Activated CD4-positive, alpha-beta T cell treated with anti-CD3 and anti-CD28 coated beads, Interleukin-2, Interleukin-6, amounts not matched to agents 100 ng/mL and 50 ng/mL, durations not matched to agents 16 hours and 8 hours (primary cell): ENCODE measurements at regions not wholly inside any gene's neighbourhood (a gene's known extent, or its start where the extent isn't known, plus 50 kb on each side); places are given as distances from the start of the nearest gene placed in this dataset.
"Not testable (repeated sequence)": the region's sequence is repeated elsewhere in the genome, so short reads cannot be mapped to it uniquely, and the experiment has no call there.

Experiments
- DNase-seq: peaks from one replicate; pipeline ENCODE4 v3.0.0-alpha.2; 2020

DNA sequence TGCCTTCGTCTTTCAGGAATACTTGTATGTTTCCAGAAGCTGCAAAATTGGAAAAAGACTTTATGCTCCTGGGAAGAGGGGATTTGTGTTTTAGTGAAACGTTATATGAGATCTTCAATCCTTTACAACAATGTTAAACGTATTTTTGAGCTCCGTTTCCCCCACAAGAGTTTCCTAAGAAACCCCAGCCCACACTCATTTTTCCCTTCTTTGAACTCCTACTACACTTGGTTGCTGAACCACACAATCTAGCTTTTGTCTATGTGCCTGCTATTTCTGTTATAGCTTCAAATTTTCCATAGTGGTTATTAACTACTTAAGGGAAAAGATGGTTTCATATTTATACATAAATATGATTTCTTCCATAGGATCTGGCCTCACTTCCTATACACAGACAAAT, 238.6 kb upstream of the ACTBL2 start:
- no peak for DNase-seq

DNA sequence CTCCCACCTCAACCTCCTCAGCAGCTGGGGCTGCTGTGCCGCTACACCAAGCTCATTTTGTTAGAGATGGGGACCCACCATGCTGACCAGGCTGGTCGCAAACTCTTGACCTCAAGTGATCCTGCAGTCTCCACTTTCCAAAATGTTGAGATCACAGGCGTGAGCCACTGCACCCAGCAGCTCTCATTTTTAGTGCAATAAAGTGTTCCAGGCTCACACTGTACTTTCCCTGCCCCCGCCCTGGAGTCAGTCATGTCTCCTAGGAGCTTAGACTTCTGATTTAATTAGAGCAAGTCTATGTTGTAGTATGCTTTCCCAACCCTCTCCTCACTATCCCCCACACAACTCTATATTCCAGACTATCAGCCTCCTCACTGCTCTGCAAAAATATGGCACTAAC, 238.0 kb upstream of the ACTBL2 start:
- no peak for DNase-seq

DNA sequence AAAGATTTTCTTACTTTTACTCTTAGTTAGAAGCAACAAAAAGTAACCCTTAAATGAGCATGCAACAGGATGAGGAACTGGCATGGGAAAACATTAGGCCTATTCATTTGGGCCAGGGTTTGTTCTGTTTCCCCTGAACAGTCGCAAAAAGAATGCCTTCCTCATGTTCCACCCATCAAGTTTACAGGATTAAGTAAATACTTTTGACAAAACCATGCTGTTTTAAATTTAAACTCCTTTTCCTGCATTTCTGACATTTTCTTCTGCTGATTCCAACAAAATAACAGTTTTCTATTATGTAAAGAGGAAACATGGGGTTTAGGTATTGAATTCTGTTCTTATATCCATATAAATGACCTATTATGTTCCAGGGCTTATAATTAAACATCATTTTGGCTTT, 236.6 kb upstream of the ACTBL2 start:
- DNase-seq: no peak

DNA sequence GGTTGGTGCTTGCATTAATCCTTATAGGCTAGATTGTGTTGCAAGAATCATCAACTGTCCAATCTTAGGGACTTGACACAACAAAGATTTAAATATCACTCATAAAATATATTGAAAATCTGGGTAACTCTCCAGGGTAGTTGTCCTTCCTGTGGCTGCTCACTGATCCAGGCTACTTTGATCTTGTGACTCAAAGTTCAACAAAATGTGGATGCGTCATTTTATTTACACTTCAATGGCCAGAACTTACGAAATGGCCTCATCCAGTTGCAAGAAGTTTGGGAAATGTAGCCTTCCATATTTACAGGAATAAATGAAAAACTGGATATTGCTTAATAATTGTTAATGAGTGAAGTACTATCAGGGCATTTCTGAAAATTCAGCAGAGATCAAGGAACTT, 235.5 kb upstream of the ACTBL2 start:
- no peak for DNase-seq

DNA sequence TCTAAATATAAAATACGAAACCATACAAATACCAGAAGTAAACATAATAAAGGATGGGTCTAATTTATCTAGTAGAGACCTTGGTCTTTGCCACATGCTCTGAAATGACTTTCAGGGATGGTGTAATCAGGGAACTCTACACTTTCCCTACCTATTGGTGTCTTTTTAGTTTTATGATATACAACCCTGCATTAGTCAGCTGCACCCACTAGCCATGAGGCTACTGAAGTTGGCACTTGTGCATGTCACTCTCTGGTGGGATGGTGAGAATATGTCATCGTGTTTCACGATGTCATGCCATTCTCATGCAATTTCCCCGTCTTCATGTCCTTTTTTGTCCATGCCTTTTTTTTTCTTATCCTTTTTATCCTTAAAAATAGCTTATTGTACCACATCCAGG, 234.9 kb upstream of the ACTBL2 start:
- no peak for DNase-seq

DNA sequence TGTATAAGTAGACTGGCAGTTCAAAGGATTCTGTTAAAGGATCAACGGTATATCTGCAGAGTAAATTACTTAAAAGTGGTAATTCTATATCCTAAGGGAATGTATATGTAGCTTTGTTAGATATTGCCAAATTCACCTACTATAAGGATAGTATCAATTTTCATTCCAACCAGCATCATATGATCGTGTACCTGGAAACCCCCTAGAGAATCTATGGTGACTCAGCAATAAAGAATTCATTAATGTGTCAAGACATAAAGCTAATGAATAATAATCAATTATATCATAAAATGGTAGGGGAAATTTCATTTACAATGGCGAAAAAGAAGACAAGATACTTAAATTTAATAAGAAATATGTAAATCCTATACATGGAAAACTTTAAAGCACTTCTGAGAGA, 234.1 kb upstream of the ACTBL2 start:
- DNase-seq: no peak

DNA sequence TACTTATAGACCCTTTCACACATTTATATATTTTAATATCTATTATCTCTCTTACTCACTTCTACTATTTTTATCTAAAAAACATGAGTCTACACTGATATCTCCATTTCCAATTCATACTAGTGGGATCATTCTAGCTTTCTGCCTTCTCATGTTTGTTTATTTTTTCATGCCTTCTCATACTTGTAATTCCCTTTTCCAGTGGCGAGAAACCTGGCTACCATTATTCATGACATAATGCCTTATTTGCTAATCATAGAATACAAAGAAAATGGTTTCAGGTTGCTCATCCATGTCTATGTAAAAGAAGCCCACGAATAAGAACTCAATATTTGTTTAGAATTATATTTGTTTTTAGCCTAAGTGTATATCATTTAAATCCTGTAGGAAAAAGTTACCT, 232.7 kb upstream of the ACTBL2 start:
- no peak for DNase-seq

DNA sequence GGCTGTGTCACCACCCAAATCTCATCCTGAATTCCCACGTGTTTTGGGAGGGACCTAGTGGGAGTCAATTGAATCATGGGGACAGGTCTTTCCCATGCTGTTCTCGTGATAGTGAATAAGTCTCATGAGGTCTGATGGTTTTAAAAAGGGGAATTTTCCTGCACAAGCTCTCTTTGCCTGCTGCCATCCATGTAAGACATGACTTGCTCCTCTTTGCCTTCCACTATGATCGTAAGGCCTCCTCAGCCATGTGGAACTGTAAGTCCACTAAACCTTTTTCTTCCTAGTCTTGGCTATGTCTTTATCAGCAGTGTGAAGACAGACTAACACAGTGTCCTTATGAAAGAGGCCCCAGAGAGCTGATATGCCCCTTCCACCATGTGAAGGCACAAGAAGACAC, 230.9 kb upstream of the ACTBL2 start:
- DNase-seq: not testable (repeated sequence)

DNA sequence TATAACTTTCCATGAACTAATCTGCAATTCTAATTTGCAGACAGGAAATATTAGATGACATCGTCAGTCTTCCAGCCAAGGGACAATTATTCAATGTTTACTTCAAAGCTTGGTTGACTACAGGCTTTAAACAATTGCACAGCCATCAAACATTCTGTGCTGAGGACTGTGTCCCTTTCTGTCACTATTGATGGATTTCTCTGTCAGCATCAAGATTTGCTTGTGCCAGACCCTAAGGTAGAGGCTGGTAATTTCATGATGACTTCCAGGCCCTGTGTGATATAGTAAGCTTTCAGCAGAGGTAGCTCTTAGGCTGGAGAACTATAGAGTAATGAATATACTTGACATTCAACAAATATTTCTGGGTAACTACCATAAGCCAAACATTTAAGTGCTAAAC, 229.3 kb upstream of the ACTBL2 start:
- no peak for DNase-seq

DNA sequence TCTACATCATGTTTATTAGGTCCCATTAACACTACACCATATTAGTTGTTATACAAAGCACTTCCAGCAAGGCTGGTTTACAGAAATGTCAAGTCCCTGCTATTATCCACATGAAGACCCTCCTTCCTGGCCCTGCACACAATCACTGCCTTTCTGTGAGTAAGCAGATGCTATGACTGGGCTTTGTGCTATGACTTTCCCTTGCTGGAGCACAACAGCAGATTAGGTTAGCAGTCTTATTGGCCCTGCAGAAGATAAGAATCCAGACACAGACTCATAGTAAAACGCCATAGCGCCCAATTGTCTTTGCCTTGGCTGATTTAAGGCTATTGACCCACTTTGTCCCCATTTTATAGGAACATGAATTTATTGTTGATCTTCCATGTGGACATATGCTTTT, 228.9 kb upstream of the ACTBL2 start:
- no peak for DNase-seq

DNA sequence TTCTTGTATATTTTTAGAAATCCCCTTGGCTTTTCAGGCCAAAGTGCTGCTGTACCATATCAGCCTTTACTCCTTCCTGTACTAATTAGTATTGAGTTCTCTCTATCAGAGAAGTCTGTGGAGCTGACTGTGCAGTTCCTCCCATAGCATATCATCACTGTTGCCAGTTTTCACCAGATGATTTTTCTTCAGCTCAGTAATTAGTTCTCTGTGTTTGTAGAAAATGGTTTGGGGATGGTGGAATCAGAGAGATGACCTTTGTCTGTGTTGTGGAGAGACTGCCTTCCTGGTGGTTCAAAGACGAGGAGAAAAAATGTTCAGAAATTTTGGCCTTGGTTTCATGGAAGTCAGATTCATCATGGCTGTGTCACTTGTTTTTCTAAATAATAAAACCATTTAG, 227.5 kb upstream of the ACTBL2 start:
- DNase-seq: no peak

DNA sequence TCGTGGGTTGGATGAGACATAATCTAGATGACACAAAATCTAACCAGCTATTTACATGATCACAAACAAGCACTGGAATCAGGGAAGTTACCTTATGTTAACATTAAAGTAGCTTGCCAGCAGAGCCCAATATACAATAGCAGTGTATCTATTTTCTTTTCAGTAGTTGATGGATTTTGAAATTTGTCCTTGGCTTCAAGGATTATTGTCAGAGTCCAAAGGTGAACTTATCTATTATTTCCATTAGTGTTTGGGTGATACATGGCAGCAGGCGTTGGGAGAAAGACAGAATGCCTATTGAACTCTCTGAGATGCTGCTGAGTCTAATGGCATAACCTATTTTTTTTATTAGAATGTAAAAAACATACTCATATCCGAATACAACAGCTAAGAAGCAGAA, 223.2 kb upstream of the ACTBL2 start:
- no peak for DNase-seq

DNA sequence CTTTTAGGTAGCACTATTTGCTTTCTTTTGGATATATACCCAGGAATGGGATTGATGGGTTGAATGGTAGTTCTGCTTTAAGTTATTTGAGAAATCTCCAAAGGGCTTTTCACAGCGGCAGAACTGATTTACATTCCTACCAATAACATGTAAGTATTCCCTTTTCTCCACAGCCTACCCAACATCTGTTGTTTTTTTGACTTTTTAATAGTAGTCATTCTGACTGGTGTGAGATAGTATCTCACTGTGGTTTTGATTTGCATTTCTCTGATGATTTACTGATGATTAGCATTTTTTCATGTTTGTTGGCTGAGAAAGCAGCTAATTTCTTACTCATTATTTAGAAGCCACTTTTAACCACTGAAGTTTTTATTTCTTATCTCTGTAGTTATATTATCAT, 221.1 kb upstream of the ACTBL2 start:
- DNase-seq: no peak

DNA sequence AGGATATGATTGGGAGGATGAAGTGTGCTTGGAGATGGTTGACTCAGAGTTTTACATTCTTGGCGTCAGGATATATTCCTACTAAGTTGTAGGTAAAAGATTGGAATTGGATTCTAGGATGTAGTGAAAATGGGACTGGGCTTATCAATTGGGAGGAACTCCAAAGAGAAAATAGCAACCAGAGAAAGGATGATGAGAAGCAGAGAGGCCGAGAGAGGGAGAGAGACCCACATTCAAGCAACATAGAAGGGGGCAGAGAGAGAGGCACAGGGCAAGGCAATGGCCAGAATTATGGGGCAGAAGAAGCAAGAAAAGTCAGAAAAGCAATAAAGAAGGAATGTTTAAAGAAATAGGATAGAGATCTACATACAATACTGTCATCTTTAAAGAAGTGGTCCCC, 217.9 kb upstream of the ACTBL2 start:
- no peak for DNase-seq

DNA sequence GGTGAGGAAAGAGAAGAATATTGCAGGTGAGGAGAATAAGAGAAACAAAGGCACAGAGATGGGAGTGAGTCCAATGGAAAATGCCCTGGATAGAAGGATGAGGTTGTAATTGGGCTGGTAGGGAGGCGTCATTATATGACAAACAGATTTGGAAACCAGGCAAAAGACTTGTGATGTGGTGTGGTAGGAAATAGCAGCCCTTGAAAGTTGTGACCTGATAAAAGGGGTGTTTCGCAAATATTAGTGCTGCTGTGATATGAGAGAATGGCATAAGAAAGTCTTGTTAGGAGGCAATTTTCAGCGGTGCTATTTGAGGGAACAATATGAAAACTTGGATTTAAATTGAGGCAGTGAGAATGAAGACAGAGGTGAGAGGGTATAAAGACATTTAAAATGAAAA, 217.5 kb upstream of the ACTBL2 start:
- no peak for DNase-seq

DNA sequence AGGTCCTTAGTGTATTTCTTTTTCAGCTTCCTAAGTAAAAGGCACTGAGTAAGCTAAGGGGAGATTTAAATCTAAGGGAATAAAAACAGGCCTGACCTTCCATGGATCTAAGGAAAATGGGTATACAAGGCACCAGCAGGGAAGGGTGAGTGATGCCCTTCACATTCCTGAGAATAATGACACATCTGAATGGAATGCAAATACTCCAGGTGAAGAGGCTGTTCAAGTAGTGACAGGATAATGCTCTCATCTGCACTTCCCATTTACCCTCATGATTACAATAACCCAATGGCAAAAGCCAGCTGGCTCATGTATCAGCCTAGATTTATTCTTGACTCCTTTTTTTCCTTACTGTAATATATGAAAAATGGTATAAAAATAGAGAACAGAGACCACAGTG, 216.2 kb upstream of the ACTBL2 start:
- no peak for DNase-seq

DNA sequence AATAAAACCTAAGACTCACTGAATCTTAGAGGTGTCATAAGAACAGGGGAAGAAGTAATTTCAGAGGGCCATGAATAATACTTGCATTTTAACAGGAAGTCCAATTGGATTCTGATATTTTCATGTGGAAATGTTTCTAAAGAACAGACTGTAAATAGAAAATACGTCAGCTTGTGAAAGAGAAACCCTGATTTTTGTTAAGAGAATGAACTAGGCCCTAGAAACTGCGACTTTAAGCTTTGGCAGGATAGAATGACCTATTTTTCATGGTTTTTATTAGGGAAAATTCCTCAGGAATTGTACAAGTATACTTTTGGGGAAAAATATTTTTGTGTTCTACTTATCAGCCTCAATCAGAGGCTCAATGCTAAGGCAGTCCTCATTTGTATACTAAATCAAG, 215.5 kb upstream of the ACTBL2 start:
- no peak for DNase-seq

DNA sequence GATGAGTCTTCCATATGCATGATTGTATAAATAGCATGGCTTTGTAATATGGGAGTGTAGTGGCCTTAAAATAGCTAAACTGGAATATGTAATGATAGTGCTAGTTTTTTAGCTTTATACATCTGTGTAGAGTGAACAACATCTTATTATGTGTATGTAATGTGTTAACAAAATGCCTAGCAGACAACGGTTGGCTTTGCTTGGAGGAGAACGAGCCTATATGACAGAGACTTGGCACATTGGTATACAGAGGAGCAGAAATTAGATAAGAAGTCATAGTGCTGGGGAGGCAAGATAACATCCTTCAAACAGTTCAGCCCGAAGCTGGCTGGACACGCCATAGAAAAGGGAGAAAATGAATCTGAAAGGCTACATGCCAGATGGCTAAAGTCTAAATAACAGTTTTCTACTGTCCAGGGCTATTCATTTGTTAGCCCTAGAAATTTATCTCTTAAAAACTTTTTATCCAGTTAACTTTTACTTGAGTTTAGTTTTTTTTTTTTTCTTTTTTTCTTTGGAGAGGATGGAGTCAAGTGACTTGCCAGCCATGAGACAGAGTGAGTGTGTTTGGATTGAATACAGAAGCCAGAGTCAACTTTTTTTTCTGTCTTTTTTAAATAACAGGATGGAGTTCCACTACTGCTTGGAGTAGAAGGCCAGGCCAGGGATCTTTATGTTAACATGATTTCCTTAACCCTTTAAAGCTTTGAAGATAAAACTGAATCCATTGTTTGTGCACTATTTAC, 214.4 kb upstream of the ACTBL2 start:
- no peak for DNase-seq

DNA sequence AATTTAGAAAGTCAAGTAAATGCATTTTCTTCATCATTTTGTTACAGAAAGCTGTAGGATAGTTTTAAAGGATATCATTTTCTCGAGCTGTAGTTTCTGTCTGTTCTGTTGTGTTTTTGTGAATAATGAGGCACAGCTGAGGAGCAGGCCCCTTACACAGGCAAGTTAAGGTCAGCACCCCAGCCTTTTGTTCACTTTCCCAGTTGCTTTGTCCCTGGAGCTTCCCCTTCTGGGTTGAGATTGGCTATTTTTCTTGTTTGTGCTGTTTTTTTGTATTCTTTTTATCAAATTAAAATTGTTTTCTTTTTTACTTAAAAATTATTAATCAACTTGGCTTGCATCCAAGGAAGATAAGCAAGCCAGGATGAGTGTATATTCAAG, 213.8 kb upstream of the ACTBL2 start:
- DNase-seq: no peak

DNA sequence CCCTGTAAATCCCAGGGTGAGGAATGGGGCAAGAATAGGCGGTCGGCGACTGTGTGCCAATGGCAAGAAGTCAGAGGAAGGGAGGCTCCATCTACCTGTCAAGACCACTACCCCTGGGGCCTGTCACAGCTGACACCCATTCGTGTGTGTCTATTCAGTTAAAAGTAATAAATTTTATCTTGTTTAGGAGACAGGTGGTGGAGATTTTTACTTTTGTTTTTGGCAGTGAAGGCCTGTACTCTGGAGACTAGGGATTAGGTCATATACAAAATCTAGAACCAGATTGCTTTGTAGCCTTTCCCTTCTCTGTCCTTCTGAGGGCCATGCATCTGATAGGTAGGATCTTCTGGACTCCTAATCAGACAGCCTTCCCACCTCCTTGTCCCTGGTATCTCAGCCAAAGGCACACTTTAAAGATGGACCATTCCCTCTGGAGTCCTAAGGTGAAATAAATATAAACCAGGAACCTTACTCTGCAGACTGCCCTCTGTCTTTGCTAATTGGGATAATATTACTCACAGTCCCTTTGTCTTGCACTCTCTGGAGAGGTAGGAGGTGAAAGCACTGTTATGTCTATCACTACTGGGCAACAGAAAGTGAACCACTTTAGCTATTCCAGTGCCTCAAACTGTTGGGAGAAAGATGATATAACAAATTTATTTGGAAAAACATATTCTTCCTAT, 213.2 kb upstream of the ACTBL2 start:
- DNase-seq: no peak

DNA sequence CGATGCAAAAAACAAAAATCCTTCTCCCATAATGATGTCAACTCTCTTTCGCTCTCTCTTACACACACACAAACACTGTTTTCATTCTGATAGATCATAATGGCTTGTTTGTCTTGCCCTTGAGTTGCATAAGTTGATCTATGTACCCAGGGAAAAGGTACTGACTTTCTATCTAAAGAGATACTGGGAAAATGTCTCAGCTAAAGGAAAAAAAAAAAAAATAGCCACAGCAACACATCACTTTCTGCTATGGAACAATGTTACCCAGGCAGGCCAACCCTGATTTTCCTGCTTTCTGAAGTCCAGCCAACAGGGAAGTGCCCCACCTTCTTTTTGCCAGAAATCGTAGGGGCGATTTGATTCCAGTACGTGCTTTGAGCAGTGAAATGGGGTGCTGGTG, 212.6 kb upstream of the ACTBL2 start:
- no peak for DNase-seq

DNA sequence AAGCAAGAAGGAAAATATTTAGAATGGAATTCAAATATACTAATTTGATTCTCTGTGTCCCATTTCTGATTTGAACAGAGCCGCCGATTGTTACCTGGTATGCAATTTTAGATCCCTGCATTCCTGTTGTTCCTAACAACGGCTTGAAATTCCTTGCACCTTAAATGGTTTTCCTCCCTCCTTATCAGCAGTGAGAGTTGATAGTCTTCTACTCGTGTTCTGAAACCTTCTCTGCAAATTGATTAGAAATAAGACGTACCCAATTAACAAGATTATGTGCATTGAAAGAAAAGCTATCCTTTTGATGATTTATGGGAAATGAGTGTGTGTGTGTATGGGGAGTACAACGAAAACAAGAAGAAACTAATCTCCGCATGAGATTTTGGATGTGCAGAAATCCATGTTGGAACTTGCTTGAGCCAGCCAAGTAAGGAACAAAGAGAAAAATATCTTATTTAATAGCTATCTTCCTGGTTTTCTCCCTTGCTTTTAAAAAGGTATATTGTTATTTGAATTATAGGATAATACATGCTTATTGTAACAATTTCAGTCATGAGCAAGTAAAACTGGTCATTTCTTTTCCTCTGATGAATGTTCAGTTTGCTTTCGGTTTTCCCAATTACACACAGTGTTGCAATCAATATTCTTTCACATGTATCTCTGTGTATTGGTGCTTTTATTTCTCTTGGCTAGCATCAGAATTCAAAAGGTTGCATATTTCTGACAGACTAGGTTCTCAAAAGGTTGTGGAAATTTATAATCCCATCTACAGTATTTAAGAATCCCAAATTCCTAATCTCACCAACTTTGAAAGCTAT, 211.1 kb upstream of the ACTBL2 start:
- no peak for DNase-seq

DNA sequence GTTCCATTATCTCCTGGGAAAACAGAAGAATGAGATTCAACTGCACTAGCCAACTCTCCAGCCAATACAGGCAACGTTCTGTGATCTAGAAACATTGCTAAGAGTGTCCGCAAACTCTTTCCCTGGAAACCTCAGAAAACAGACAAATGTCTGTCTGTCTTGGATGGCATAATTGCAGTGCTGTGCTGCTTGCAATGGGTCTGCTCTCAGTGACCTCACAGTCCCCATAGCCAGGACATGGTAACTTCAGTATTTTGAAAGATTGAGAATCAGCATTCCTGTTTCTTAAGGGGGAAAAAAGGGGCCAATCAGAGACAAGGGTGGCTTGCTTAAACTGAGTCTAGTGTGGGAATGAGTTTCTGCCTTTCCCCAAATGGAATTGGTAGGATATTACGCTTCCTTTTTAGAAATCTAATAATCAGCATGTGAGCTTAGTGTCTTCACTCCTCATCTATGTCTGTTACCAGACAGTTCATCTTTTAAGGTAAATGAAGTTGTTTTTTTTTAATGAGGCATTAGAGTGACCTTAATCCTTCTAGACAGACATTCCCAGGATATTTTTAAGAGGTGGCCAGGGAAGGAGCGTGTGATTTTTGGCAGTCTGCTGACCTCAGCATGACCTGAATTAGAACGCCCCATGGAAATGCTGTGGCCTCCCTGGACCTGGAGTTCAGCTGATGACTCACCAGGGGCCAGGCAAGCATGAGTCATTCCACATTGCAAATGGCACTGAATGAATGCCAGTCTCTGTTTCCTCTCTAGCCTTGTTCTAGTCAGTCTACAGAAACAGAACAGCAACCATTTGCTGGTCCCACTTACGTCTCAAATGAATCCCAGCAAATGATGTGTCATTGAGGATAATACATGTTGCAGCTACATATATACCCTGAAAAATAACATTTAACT, 210.2 kb upstream of the ACTBL2 start:
- peak; percentile 30 for DNase-seq
